ENCODE measurements at regions not wholly inside any gene's neighbourhood (a gene's known extent, or its start where the extent isn't known, plus 50 kb on each side); places are given as distances from the start of the nearest gene placed in this dataset.
"Not testable (repeated sequence)": the region's sequence is repeated elsewhere in the genome, so short reads cannot be mapped to it uniquely, and the experiment has no call there.

DNA sequence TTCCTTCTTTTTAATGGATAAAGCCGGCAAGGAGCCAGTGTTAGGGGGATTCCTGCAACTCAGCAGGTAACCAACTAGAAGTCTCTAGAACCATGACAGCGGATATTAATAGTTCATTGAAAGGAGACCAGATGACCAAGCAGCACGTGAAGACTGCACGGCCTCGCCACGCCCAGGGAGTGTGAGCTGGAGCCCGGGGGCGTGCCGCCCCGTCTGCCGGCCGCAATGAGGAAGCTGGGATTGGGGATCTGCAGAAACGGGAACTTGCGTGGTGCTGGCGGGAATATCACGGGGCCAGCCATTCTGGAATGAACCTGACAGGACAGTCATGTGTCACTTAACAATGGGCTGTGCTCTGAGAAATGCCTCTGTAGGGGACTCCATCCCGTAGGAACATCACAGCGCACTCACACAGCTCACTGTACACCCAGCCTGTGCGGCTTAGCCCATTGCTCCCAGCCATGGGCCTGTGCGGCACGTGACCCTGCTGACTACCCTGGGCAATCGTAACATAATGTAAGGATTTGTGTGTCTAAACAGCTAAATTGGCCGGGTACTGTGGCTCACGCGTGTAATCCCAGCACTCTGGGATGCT is 4092.8 kb upstream of the TPTE start:
- not testable (repeated sequence) for DNase-seq

DNA sequence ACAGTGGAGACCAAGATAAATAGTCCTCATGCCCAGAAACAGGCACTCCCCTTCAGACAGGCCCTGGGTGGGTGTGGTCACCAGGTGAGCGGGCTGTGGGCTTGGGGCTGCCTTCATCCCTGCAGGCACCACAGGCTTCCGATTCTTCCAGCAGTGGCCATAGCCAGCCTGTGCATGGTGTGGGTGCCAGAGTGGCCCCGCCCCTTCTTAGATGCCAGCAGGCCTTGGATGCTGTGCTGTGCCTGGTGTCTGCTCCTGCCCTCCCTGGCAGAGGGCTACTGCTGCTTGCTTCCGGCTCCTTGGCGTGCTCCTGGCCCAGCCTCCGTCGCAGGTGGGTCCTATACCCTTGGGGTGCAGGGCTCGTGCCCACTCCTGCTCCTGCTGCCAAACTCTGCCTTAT is 4091.5 kb upstream of the TPTE start:
- DNase-seq, result not testable (repeated sequence)

DNA sequence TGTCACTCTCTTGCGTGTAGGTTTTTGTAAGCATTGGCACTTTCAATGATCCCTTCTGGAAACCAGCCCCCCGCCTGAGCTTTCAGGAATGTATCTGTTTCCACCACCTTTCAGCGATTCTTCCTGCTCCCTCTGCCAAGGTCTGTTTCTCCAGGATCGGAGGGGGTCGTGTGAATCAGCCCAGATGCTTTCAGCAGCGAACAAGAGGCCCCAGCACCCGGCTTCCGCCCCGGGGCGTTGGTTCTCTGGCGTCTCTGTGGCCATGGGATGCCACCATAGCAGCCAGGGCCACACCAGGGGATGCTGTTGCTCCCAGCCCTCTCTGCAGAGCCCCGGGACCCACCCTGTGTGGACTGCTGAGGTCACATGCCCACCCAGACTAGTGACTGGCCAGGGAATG is 4088.2 kb upstream of the TPTE start:
- not testable (repeated sequence) for DNase-seq

DNA sequence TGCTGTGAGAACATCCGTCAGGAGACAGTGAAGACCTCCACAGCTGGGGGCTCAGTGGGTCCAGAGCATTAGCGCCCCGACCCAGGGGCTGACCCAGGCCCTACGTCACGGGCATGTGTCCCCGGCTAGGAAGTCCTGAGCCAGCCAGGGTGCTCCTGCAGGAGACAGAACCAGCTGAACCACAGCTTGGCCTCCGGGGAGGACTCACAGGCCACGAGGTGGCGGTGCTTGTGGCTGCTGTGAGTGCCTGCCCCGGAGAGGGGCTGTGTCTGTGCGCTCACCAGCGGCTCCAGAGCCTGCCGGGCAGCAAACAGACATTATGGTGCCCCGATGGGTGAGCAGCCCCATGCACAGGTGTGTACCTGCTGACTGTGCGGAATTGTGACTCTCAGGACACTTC is 4085.2 kb upstream of the TPTE start:
- DNase-seq, result not testable (repeated sequence)

DNA sequence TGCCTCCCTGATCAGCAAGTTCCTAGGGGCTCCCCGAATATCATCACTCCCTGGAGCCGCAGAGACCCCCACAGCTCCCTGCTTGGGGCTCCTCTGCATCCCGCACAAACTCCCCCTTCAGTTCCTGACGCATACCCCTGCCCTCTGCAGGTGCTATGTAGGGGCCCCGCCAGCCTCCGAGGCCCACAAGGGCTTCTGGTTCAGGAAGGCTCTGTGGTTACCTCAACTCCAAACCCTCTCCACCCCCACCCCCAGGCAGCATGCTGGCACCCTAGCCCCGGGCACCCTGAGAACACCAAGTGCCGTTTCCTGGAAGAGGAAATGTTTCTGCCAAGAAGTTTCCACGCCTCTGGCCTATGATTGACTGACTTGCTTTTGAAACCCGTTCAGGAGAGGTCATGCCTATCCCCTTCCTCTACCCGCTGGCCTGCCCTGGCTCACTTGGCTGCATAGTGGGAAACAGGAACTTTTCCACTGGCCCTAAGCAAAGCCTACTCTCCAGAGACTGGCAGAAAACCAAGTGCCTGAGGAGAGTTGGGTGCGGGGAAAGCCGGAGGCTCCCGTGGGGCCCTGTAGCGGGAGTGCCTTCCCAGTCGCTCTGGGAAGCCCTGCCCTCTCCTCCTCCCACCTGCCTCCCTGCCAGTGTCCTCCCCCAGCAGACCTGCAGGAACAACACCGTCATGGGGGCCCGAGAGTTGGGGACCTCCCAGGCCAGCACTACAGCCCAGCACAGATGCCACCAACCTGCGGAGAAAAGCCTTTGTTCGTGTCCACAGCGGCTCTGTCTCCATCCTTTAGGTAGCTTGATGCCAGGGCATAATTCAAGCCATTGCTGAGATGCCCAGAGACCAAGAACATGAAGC is 4084.2 kb upstream of the TPTE start:
- not testable (repeated sequence) for DNase-seq

DNA sequence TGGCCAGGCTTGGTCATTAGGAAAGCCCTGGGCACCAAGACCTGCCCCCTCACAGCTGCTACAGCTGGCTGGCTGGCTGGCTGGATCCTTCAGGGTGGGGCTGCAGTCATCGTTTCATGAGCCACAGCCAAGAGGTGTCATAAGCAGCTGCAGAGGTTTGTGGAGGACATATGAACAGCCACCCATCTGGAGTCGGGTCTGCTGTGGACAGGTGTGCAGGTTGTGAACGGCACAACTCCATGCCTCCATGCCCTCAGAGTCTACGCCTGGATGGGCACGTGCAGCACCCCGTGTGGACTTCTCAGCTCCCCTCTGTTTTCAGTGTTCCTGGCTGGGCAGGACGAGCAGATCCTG is 4083.6 kb upstream of the TPTE start:
- not testable (repeated sequence) for DNase-seq

DNA sequence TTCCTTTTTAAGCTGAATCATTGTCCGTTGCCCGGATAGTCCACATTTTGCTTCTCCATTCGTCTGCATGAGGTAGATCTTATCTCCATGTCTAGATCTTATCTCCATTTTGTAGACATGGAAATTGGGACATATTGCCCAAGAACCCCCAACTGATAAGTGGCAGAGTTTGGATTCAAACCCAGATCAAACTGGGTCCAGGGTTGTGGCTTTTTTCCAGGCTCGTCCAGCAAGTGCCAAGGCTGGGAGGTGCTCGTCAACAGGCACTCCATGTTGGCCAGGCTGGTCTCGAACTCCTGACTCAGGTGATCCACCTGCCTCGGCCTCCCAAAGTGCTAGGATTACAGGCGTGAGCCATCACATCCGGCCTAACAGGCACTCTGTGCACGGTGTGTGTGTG is 4082.3 kb upstream of the TPTE start:
- not testable (repeated sequence) for DNase-seq

DNA sequence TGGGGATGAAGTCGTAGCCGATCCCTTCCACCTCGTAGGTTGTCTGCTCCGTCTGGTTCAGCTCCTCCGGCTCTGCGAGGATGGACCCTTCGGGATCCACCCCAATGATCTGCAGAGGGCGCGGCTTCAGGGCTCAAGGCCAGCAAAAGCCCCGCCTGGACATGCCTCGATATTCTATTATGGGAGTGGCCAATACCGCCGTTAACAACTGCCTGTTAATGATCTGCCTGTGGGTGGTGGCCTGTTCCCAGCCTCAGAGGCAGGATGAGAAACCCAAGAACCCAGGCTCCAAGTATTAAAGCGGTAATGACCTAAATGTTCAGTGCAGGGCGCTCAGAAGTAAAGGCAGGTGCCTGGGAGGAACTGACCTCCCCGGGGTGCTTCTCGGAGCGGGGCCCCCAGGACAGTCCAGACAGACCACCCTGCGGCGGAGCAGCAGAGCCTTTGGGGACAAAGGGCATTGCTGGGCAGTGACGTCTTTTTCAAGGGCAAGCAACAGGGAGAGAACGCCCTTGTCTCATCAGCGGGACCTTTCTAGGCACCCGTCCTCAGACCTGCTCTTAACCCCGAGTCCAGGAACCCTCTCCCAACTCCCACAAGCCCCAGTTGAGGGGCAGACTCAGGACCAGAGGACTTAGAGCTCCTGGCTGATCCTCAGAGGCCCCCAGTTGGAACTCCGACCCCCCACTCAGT is 4066.6 kb upstream of the TPTE start:
- DNase-seq, result not testable (repeated sequence)

DNA sequence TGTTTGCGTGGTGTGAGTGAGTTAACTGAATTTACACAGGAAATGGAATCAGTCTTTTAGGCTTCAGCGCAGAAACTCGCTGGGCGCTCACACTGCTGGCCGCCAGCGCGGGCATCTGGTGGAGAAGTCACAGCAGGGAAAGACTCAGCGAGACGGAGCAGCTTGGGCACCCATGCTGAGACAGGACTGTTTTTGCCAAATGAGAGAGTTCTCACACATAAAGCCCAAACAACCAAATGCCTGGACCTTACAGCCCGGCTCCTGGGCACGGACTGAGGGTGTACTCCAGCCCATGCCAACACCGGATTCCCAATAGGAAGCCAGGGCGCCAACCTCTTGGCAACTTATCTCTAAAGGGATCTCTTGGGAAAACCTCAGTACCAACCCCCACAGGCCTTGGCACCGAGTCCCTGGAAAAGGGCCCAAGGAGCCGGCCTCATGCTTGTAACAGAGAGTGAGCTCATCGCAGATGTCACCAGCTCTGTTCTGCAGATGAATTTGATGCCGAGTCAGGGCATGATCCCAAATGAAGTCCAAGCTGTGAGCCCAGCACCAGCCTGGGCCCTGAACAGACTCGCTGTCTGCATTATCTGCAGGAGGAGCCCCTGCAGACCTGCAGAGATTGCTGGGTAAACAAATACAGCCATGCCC is 4065.2 kb upstream of the TPTE start:
- DNase-seq, result not testable (repeated sequence)

DNA sequence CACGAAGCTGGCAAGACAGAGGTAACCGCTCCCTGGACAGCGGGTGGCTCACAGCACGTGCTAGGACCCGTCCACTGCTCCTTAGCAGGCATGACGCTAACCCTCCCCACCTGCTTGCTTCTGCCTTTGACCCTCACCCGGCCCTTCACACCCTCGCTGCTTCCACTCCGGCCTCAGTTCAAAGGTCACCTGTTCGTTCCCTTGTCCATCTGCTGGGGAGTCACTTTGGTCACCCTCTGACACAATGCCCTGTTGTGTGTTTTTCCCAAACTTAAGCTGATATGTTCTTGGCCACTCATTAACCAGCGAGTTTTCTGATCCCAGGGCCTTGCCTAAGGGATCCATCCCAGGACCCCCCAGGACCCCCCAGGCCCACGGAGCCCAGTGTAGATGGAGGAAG is 4061.6 kb upstream of the TPTE start:
- DNase-seq, result not testable (repeated sequence)

DNA sequence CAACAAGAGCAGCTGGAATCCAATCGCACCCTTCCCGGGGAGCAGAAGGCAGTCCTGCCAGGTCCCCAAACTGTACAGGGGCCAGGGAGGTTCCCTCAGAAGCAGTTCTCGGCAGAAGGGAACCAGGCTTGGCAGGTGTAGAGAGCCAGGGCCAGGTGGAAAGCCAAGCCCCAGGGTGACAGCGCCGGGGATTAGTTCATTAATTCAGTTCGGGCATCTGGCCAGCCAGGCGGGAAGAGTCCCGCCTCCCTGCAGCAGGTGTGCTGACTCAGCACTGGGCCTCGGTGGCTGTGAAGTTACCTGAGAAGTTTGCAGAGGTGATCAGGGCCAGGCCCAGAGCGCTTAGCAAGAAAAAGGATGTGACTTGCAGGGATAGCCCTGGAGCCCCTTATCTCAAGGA is 4060.0 kb upstream of the TPTE start:
- not testable (repeated sequence) for DNase-seq

DNA sequence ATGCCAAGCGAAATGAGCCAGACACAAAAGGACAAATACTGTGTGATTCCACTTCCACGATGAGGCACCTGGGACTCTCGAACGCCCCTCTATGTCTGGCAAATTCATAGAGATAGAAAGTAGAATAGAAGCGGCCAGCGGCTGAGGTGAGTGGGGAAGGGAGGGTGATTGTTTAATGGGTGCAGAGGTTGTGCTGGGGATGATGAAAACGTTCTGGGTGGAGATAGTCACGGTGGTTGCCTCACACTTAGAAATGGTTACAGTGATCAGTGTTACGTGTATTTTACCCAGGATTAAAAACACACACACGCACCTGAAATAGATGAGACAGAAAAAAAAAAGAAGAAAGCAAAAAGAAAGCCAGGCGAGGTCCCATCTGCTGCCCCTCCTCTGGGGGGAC is 4057.0 kb upstream of the TPTE start:
- DNase-seq, result not testable (repeated sequence)

DNA sequence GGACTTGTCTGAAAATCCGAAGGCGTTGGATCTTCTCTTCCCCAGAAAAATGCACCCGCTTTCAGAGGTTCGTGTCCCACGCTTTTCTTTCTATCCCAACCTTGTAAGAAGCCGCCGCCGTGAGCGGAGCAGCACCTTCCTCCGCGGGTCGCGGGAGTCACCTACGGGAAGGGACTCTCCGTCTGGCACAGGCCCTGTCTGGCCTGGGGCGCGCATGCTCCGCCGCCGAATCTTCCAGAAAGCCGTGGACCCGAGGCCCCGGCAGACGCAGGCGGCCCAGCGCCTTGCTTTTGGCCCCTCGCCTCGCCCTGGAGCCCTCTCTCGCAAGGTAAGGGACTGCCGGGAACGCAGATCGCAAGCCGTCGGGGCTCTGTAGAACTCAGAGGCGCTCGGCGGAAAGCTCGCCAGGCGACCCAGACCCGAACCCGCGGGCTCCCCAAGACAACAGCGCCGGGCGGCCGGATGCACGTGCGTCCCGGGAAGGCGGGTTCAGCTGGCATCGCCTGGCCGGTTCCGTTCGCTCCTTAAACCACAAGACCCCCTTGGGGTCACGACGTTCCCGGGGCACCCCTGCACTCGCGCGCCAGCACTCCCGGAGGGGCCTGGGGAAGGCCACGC is 4055.2 kb upstream of the TPTE start:
- DNase-seq, result not testable (repeated sequence)

DNA sequence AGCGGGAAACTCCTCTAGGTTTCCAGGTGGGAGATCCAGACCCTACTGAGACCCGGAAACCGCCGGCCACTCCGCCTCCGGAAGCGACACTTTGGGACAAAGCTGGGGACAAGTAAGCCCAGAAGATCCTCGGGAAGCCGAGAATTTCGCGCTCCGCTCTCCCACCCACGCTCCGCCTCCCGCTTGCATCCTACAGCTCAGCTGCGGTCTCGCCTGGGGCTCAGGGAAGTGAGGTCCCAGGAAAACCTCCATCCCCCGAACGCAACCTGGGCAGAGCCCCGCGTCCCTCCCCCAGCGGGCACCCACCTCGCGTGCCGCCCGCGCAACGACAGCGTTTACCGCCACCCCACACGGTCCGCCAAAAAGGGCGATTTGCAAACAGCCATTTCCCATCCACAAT is 4054.7 kb upstream of the TPTE start:
- DNase-seq, result not testable (repeated sequence)

DNA sequence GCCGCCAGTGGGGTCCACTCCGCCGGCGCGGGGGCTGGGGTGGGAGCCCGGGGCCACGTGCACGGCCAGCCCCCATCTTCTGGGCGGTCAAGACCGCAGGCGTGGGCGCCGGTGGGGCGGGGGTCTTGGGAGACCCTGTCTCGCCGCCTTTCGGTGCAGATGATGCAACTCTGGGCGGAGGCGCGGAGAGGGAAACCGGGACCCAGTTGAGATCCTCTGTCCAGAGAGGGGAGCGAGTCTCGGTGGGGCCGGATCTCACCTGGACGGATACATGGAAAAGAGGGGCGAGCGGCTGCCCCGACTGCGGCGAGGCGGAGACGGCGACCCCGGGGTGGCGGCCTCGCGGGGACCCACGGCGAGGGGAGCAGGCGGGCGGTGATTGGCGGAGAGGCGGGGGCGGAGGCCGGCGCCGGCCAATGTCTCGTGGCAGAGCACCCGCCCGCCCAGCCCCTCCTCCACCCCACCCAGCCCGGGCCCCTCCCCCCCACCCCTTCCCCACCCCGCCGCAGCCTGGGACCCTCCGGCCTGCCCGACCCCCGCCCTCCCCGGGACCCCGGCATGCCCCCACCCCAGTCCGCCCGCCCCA is 4054.1 kb upstream of the TPTE start:
- not testable (repeated sequence) for DNase-seq

DNA sequence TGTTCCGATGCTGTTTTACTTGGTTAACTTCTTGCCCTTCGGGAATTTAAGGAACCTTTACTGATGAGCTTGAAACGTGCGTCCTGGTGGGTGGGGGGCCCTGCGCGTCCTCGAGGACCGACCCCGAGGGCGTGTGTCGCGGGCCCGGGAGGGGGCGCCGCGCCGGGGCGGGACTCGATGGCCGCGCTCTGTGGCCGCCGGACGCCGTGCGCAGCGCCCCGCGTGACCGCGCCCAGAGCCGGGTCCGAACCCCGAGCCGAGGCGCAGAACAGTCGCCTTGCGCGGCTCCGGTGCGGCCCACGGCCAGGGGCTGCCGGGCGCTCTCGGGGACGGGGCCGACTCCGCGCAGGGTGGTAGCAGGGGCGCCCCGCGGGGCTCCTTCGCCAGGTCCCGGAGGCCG is 4053.5 kb upstream of the TPTE start:
- DNase-seq, result not testable (repeated sequence)

DNA sequence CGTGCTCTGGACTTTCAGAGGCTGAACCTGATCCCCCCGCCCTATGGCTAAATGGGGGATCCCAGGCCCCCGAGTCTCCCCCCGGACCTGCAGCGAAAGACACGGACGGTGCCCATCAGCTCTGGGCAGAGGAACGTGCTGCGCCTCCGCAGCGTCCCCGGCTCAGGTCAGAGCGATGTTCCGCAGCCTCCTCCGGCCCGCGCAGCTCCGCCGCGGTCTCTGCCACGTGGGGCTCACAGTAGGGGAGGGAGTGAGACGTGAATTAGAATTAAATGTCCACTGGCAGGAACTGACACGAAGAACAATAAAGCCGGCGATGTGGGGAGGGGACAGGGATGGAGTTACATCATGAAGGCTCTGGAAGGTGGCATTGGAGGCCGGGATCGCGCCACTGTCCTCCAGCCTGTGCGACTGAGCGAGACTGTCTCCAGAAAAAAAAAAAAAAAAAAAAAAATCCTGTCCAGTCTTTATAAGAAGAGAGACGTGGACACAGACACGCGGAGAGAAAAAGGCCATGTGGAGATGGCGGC is 4053.0 kb upstream of the TPTE start:
- DNase-seq, result not testable (repeated sequence)

DNA sequence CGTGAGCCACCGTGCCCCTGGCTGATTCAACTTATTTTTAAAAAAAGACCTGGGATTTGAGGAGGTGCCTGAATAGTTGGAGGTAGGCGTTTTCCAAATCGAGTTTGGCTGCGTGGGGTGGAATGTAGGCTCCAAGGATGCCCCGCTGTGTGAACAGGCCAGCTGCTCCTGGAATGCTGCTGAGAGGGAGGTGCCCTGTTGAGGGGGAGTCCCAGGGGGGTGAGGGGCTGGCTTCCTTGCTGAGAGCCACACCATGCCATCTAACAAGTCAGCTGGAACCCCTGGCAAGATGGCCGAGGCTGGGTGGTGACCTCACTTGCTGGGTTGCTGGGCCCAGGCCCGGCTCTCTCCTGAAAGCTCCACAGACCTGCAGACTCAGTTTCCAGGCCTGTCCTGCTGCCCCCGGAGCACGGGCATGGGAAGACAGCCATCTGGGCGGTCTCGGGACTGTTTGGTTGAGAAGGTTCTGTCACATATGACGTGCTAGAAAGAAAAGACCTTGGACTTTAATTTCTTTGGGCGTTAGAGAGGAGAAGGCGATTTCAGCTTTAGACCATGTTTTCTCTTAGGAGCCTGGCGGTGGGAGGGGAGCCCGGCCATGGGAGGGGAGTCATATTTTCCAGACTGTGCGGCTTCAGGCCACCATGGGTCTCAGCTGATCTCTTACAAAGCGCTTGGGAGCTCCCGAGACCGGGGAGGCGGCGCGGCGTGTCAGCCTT is 4047.0 kb upstream of the TPTE start:
- not testable (repeated sequence) for DNase-seq

DNA sequence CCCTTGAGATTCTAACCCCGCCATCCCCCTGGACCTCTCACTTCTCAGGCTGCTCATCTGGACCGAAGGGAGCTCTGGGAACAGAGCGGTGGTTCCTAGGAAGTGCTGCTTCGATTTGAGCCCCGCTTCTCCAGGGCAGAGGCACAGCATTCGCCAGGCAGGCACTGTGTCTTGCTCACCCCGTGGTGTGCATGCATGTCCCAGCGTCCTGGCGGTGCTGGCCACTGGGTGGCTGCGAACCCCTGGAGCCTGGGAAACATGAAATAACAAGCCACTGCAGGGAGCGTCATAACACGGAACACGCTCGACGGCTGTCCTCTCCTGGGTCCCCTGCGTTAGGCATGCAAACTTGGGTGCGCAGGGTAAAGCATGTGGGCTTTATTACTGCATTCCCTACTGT is 4040.3 kb upstream of the TPTE start:
- not testable (repeated sequence) for DNase-seq

DNA sequence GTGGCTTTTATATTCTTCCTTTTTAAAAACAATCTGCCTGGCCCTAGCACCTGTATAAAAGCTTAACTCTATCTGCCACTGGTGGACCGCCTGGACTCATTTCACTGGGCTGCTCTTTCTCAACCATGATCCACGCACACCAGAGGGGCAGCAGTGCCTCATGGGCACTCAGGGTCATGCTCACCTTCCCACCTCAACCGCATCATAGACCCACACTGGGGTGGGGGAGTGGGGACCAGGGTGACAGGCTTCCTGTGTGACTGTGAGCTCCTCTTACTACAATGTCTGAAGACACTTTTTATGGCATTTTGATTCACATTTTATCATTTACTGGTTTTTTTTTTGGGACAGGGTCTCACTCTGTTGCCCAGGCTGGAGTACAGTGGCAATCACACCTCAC is 4038.8 kb upstream of the TPTE start:
- not testable (repeated sequence) for DNase-seq

DNA sequence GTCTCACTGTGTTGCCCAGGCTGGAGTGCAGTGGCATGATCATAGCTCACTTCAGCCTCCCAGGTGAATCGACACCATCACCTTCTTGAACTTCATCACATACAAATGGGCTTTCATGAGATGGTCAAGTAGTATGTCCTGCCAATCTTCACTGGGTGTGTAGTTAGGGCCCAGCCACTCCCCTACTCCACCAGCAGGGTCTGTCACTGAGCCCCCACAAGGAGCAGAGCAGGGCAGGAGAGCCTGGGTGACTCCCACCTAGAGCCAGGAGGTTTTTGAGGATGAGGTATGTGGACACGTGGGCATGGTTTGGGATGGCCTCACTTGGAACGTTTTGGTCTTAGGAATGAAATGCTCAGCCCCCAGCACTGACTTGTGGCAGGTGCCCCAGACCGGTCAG is 4037.7 kb upstream of the TPTE start:
- not testable (repeated sequence) for DNase-seq

All from right forelimb (tissue), 1 donor.